WTC11 (cell line): ENCODE measurements at regions not wholly inside any gene's neighbourhood (a gene's known extent, or its start where the extent isn't known, plus 50 kb on each side); places are given as distances from the start of the nearest gene placed in this dataset.
A peak's percentile ranks its signal among the peaks of the same experiment; 100 is the strongest.

Source experiments
- ATAC-seq: fragments of 200-7000 bp; cut with Tn5 transposase; 2 replicates; pipeline ENCODE4 v1.10.0; 2021; ENCODE audit warnings: mild to moderate bottlenecking, moderate library complexity
- CTCF ChIA-PET: fragments of 300-600 bp; sonication (Branson Sonifier 250); formaldehyde crosslinking; loops from one replicate; lab custom pipeline; 2021; ENCODE audit warnings: antibody characterized with exemption; lab: Charles Lee
- POLR2A ChIA-PET: fragments of 350-600 bp; sonication (Branson Sonifier 250); formaldehyde crosslinking; loops from one replicate; lab custom pipeline; 2021; ENCODE audit warnings: antibody characterized with exemption; lab: Charles Lee
- DNase-seq: peaks from one replicate; pipeline ENCODE4 v3.0.0; 2021; ENCODE audit warnings: low spot score
- H3K27ac Mint-ChIP-seq: 2 replicates; pipeline ENCODE4 v1.8.0; 2021; ENCODE audit warnings: mixed read lengths
- H3K27me3 Mint-ChIP-seq: 2 replicates; pipeline ENCODE4 v1.8.0; 2021; ENCODE audit warnings: low read depth, mild to moderate bottlenecking, moderate library complexity, mixed read lengths
- H3K36me3 Mint-ChIP-seq: 2 replicates; pipeline ENCODE4 v1.8.0; 2021; ENCODE audit warnings: mixed read lengths
- H3K4me1 Mint-ChIP-seq: 2 replicates; pipeline ENCODE4 v1.8.0; 2022; ENCODE audit warnings: mixed read lengths
- H3K4me3 Mint-ChIP-seq: 2 replicates; pipeline ENCODE4 v1.8.0; 2021; ENCODE audit warnings: mild to moderate bottlenecking, moderate library complexity, mixed read lengths
- H3K9me3 Mint-ChIP-seq: 2 replicates; pipeline ENCODE4 v1.8.0; 2021; ENCODE audit warnings: mixed read lengths
- FOXK1 ChIP-seq: sonication (generic); formaldehyde crosslinking; IDR thresholded peaks from 2 replicates; pipeline ENCODE4 v1.8.0; 2022; ENCODE audit warnings: mild to moderate bottlenecking, moderate library complexity, missing genetic modification reagents
- HMGA2 ChIP-seq: fragments of 250-450 bp; sonication (Bioruptor Pico); IDR thresholded peaks from 2 replicates; pipeline ENCODE4 v1.4.0; 2021; ENCODE audit warnings: mild to moderate bottlenecking, moderate library complexity
- TF ChIP-seq, protein P1 (sequence below): sonication (generic); formaldehyde crosslinking; IDR thresholded peaks from 2 replicates; pipeline ENCODE4 v1.8.1; 2023; ENCODE audit warnings: mild to moderate bottlenecking, missing genetic modification reagents
- TF ChIP-seq, protein P2 (sequence below): fragments of 250-450 bp; sonication (Bioruptor Pico); IDR thresholded peaks from 2 replicates; pipeline ENCODE4 v1.9.0; 2021; ENCODE audit warnings: mild to moderate bottlenecking
- TF ChIP-seq, protein P3 (sequence below): sonication (generic); formaldehyde crosslinking; IDR thresholded peaks from 2 replicates; pipeline ENCODE4 v1.8.1; 2023; ENCODE audit warnings: mild to moderate bottlenecking, moderate library complexity, missing genetic modification reagents
- TF ChIP-seq, protein P4 (sequence below): sonication (generic); formaldehyde crosslinking; conservative IDR thresholded peaks from 2 replicates; pipeline ENCODE4 v1.8.1; 2023; ENCODE audit warnings: mild to moderate bottlenecking, low read depth, missing genetic modification reagents, moderate library complexity
- TF ChIP-seq, protein P5 (sequence below): fragments of 250-450 bp; sonication (Bioruptor Pico); IDR thresholded peaks from 2 replicates; pipeline ENCODE4 v1.9.0; 2021; ENCODE audit warnings: mild to moderate bottlenecking, borderline replicate concordance

DNA sequence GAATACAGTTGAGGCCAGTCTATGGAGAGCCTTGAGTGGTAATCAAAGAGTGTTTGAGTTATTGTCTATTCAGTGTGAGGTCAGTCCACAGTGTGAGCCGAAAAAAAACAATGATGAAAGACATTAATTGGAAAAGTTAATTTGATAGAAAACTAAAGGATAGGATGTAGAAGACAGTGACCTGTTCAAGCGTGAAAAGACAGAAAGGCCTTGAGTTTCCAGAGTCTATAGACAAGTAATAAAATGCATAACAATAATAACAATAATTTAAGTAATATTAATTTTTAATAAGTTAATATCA is 90.4 kb downstream of the SLC30A10 start:
- H3K27me3 Mint-ChIP-seq, result peaks cover 31% of the 10 kb centered on the region
- TF ChIP-seq HMGA2 (CRISPR knock-in tag), result peak; percentile 18; the same call in 1 of the 2 replicates
- TF ChIP-seq, protein P1, sequence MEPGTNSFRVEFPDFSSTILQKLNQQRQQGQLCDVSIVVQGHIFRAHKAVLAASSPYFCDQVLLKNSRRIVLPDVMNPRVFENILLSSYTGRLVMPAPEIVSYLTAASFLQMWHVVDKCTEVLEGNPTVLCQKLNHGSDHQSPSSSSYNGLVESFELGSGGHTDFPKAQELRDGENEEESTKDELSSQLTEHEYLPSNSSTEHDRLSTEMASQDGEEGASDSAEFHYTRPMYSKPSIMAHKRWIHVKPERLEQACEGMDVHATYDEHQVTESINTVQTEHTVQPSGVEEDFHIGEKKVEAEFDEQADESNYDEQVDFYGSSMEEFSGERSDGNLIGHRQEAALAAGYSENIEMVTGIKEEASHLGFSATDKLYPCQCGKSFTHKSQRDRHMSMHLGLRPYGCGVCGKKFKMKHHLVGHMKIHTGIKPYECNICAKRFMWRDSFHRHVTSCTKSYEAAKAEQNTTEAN, result no peak
- TF ChIP-seq, all 79 proteins: peak for 1
- ATAC-seq, result no peak
- CTCF ChIA-PET, result no interaction called here
- POLR2A ChIA-PET, result no interaction called here
- Mint-ChIP-seq H3K9me3 (no peaks in the 10 kb centered on the region; the same call in 1 of the 2 replicates), H3K4me1 (peaks cover 57% of the 10 kb centered on the region), H3K27ac (no peak overlapping the region), H3K4me3 (0 out of 2 replicates have a peak overlapping the region, but pooled peaks have one; percentile 9), H3K36me3 (no peaks in the 10 kb centered on the region)
- DNase-seq, result no peak

DNA sequence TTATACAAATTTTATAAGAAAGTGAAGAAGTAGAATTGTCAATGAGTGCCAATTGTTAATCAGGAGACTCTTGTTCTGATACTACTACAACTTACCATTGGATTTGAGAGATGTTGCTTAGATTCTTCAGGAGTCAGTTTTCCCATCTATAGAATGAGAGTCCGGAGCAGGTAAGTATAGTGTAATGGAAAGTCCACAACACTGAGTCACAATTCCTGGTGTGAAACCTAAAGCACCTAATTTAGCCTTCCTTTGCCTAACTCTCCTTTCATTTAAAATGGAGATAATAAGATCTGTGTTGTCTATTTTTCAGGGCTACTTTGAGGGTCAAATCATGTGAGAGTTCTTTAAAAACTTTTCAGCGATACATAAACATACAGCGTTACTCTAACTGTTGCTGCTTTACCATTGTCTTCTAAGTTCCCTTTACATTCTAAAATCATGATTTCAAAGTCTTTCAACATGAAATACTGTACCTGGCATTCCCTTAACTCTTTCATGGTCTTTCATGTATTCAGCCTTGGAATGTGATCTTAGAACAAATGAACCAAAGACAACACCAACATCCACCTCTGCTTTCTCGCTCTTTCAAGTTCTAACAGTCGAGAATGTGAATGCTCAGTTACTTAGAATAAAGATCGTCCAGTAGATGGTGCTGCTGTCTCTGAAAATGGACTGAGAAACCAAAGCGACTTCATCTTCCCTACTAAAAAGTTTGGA is 90.9 kb downstream of the SLC30A10 start:
- H3K4me1 Mint-ChIP-seq, result peaks cover 62% of the 10 kb centered on the region
- peaks cover 31% of the 10 kb centered on the region for H3K27me3 Mint-ChIP-seq
- peaks cover 4% of the 10 kb centered on the region for H3K9me3 Mint-ChIP-seq
- CTCF ChIA-PET, result no interaction called here
- peaks cover 3% of the 10 kb centered on the region; the same call in 1 of the 2 replicates for H3K36me3 Mint-ChIP-seq
- no peak for TF ChIP-seq FOXK1 (CRISPR knock-in tag)
- TF ChIP-seq, protein P2, sequence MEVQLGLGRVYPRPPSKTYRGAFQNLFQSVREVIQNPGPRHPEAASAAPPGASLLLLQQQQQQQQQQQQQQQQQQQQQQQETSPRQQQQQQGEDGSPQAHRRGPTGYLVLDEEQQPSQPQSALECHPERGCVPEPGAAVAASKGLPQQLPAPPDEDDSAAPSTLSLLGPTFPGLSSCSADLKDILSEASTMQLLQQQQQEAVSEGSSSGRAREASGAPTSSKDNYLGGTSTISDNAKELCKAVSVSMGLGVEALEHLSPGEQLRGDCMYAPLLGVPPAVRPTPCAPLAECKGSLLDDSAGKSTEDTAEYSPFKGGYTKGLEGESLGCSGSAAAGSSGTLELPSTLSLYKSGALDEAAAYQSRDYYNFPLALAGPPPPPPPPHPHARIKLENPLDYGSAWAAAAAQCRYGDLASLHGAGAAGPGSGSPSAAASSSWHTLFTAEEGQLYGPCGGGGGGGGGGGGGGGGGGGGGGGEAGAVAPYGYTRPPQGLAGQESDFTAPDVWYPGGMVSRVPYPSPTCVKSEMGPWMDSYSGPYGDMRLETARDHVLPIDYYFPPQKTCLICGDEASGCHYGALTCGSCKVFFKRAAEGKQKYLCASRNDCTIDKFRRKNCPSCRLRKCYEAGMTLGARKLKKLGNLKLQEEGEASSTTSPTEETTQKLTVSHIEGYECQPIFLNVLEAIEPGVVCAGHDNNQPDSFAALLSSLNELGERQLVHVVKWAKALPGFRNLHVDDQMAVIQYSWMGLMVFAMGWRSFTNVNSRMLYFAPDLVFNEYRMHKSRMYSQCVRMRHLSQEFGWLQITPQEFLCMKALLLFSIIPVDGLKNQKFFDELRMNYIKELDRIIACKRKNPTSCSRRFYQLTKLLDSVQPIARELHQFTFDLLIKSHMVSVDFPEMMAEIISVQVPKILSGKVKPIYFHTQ (CRISPR knock-in tag), result no peak
- TF ChIP-seq, protein P3, sequence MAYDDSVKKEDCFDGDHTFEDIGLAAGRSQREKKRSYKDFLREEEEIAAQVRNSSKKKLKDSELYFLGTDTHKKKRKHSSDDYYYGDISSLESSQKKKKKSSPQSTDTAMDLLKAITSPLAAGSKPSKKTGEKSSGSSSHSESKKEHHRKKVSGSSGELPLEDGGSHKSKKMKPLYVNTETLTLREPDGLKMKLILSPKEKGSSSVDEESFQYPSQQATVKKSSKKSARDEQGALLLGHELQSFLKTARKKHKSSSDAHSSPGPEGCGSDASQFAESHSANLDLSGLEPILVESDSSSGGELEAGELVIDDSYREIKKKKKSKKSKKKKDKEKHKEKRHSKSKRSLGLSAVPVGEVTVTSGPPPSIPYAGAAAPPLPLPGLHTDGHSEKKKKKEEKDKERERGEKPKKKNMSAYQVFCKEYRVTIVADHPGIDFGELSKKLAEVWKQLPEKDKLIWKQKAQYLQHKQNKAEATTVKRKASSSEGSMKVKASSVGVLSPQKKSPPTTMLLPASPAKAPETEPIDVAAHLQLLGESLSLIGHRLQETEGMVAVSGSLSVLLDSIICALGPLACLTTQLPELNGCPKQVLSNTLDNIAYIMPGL, result no peak
- TF ChIP-seq, protein P4, sequence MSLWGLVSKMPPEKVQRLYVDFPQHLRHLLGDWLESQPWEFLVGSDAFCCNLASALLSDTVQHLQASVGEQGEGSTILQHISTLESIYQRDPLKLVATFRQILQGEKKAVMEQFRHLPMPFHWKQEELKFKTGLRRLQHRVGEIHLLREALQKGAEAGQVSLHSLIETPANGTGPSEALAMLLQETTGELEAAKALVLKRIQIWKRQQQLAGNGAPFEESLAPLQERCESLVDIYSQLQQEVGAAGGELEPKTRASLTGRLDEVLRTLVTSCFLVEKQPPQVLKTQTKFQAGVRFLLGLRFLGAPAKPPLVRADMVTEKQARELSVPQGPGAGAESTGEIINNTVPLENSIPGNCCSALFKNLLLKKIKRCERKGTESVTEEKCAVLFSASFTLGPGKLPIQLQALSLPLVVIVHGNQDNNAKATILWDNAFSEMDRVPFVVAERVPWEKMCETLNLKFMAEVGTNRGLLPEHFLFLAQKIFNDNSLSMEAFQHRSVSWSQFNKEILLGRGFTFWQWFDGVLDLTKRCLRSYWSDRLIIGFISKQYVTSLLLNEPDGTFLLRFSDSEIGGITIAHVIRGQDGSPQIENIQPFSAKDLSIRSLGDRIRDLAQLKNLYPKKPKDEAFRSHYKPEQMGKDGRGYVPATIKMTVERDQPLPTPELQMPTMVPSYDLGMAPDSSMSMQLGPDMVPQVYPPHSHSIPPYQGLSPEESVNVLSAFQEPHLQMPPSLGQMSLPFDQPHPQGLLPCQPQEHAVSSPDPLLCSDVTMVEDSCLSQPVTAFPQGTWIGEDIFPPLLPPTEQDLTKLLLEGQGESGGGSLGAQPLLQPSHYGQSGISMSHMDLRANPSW (CRISPR knock-in tag), result no peak
- TF ChIP-seq, protein P5, sequence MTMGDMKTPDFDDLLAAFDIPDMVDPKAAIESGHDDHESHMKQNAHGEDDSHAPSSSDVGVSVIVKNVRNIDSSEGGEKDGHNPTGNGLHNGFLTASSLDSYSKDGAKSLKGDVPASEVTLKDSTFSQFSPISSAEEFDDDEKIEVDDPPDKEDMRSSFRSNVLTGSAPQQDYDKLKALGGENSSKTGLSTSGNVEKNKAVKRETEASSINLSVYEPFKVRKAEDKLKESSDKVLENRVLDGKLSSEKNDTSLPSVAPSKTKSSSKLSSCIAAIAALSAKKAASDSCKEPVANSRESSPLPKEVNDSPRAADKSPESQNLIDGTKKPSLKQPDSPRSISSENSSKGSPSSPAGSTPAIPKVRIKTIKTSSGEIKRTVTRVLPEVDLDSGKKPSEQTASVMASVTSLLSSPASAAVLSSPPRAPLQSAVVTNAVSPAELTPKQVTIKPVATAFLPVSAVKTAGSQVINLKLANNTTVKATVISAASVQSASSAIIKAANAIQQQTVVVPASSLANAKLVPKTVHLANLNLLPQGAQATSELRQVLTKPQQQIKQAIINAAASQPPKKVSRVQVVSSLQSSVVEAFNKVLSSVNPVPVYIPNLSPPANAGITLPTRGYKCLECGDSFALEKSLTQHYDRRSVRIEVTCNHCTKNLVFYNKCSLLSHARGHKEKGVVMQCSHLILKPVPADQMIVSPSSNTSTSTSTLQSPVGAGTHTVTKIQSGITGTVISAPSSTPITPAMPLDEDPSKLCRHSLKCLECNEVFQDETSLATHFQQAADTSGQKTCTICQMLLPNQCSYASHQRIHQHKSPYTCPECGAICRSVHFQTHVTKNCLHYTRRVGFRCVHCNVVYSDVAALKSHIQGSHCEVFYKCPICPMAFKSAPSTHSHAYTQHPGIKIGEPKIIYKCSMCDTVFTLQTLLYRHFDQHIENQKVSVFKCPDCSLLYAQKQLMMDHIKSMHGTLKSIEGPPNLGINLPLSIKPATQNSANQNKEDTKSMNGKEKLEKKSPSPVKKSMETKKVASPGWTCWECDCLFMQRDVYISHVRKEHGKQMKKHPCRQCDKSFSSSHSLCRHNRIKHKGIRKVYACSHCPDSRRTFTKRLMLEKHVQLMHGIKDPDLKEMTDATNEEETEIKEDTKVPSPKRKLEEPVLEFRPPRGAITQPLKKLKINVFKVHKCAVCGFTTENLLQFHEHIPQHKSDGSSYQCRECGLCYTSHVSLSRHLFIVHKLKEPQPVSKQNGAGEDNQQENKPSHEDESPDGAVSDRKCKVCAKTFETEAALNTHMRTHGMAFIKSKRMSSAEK, result no peak
- H3K27ac Mint-ChIP-seq, result no peak overlapping the region
- ATAC-seq (peak; percentile 57), DNase-seq (no peak)
- POLR2A ChIA-PET, result no interaction called here
- 0 out of 2 replicates have a peak overlapping the region, but pooled peaks have one; percentile 9 for H3K4me3 Mint-ChIP-seq
